Peyer's patch (tissue), 4 donors: ENCODE measurements at regions not wholly inside any gene's neighbourhood (a gene's known extent, or its start where the extent isn't known, plus 50 kb on each side); places are given as distances from the start of the nearest gene placed in this dataset.

Source experiments
- DNase-seq, 3 donors: peaks; one replicate each; pipeline ENCODE4 v3.0.0-alpha.2; 2017 to 2019
- H3K27ac ChIP-seq, 4 donors: fragments of 200-600 bp; sonication (generic); one replicate each; pipeline ENCODE4 v1.5.1; 2016 to 2019
- H3K27me3 ChIP-seq, 2 donors: fragments of 200-600 bp; sonication (generic); one replicate each; pipeline ENCODE4 v1.5.1; 2019
- H3K36me3 ChIP-seq, 3 donors: fragments of 200-600 bp; sonication (generic); one replicate each; pipeline ENCODE4 v1.5.1; 2016 to 2019
- H3K4me1 ChIP-seq, 4 donors: fragments of 200-600 bp; sonication (generic); one replicate each; pipeline ENCODE4 v1.5.1; 2016 to 2019
- H3K4me3 ChIP-seq, 4 donors: fragments of 200-600 bp; sonication (generic); 1 replicate in 3 of 4; 2 replicates in 1 of 4; pipeline ENCODE4 v1.5.1; 2016 to 2019; ENCODE audit warnings: mild to moderate bottlenecking in 1 of 4
- H3K9me3 ChIP-seq, 4 donors: fragments of 200-600 bp; sonication (generic); one replicate each; pipeline ENCODE4 v1.5.1; 2016 to 2019; ENCODE audit warnings: mild to moderate bottlenecking in 1 of 4
- CTCF ChIP-seq, 6 experiments: fragments of 450-650 bp in 4 of 6; fragments of 200-600 bp in 2 of 6; sonication (generic) in 1 of 6; IDR thresholded peaks; one replicate each; pipeline ENCODE4 v1.5.1; 2017 to 2019; ENCODE audit warnings: antibody characterized with exemption in 6 of 6, mild to moderate bottlenecking in 3 of 6, moderate library complexity in 1 of 6
- POLR2A ChIP-seq, 2 donors: fragments of 450-650 bp; IDR thresholded peaks; one replicate each; pipeline ENCODE4 v1.5.1; 2017; ENCODE audit warnings: antibody characterized with exemption in 2 of 2, mild to moderate bottlenecking in 2 of 2, moderate library complexity in 2 of 2

GRCh38 chr7:112699725-112700513 is 90.3 kb downstream of the TMEM168 start:
- Histone ChIP-seq H3K9me3 (no peaks in the 10 kb centered on the region), H3K4me3 (no peak overlapping the region), H3K36me3 (no peaks in the 10 kb centered on the region), H3K27me3 (no peaks in the 10 kb centered on the region), H3K27ac (no peak overlapping the region), H3K4me1 (peaks cover 0 to 16% (median 0%) of the 10 kb centered on the region in 4 donors)
- DNase-seq, result no peak
- TF ChIP-seq CTCF (IDR thresholded peaks at IDR 0.05), result no peak
- no peak for TF ChIP-seq POLR2A (IDR thresholded peaks at IDR 0.05)

GRCh38 chr7:112701456-112701855 is 88.7 kb downstream of the TMEM168 start:
- H3K27ac ChIP-seq, result peak overlapping the region in 2 of 4 donors; percentile 7 to 22
- H3K27me3 ChIP-seq, result no peaks in the 10 kb centered on the region
- H3K4me3 ChIP-seq, result no peak overlapping the region
- peaks cover 0 to 16% (median 0%) of the 10 kb centered on the region in 4 donors for H3K4me1 ChIP-seq
- DNase-seq, result peak in 2 of 3 donors; percentile 56 to 78
- no peaks in the 10 kb centered on the region for H3K36me3 ChIP-seq
- TF ChIP-seq CTCF (IDR thresholded peaks at IDR 0.05) (no peak), POLR2A (IDR thresholded peaks at IDR 0.05) (no peak)
- H3K9me3 ChIP-seq, result no peaks in the 10 kb centered on the region

GRCh38 chr7:112707655-112708054 is 82.5 kb downstream of the TMEM168 start:
- no peaks in the 10 kb centered on the region for H3K36me3 ChIP-seq
- H3K27me3 ChIP-seq, result no peaks in the 10 kb centered on the region
- H3K4me1 ChIP-seq, result no peaks in the 10 kb centered on the region
- H3K4me3 ChIP-seq, result no peak overlapping the region
- no peaks in the 10 kb centered on the region for H3K9me3 ChIP-seq
- no peak overlapping the region for H3K27ac ChIP-seq
- TF ChIP-seq POLR2A (IDR thresholded peaks at IDR 0.05) (no peak), CTCF (IDR thresholded peaks at IDR 0.05) (no peak)
- no peak for DNase-seq

- no peak overlapping the region for H3K4me3 ChIP-seq
- no peak overlapping the region for H3K27ac ChIP-seq
- H3K27me3 ChIP-seq, result no peaks in the 10 kb centered on the region
- no peaks in the 10 kb centered on the region for H3K9me3 ChIP-seq
- peak in 2 of 6 experiments; percentile 17 to 22 for TF ChIP-seq CTCF (IDR thresholded peaks at IDR 0.05)
- TF ChIP-seq POLR2A (IDR thresholded peaks at IDR 0.05), result no peak
- no peaks in the 10 kb centered on the region for H3K4me1 ChIP-seq
- no peaks in the 10 kb centered on the region for H3K36me3 ChIP-seq
- DNase-seq, result no peak
These were observed 82.0 kb downstream of the TMEM168 start for GRCh38 chr7:112708236-112708635.
